Suprapubic skin (tissue), 3 donors: ENCODE measurements at regions not wholly inside any gene's neighbourhood (a gene's known extent, or its start where the extent isn't known, plus 50 kb on each side); places are given as distances from the start of the nearest gene placed in this dataset.

ENCODE experiments used
- POLR2A ChIP-seq, 2 donors: fragments of 450-650 bp; IDR thresholded peaks; one replicate each; pipeline ENCODE4 v1.6.1; 2017; ENCODE audit warnings: antibody characterized with exemption in 2 of 2, mild to moderate bottlenecking in 2 of 2, moderate library complexity in 2 of 2
- TF ChIP-seq, protein P1 (sequence below), 2 donors: fragments of 200-600 bp in 1 of 2; fragments of 450-650 bp in 1 of 2; sonication (generic) in 1 of 2; IDR thresholded peaks; one replicate each; pipeline ENCODE4 v1.5.1; 2016 to 2019; ENCODE audit warnings: antibody characterized with exemption in 2 of 2, mild to moderate bottlenecking in 1 of 2, moderate library complexity in 1 of 2

DNA sequence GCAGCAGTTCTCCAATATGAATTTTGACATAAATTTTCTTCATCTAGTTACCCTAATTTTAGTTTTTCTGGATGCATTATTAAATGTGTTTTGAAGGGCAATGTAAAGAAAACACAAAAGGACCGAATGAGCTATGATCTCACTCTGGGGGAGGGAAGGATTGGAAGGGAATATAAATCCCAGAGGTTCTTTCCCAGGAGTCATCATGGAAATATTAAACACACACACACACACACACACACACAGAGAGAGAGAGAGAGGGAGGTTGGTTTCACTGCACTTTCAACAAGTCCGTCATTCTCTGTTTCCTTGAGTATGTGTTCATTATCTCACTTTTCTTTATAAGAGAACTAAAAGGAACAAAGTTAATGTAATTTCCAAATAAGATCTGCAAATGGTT is 70.7 kb upstream of the DCBLD2 start:
- TF ChIP-seq, protein P1, sequence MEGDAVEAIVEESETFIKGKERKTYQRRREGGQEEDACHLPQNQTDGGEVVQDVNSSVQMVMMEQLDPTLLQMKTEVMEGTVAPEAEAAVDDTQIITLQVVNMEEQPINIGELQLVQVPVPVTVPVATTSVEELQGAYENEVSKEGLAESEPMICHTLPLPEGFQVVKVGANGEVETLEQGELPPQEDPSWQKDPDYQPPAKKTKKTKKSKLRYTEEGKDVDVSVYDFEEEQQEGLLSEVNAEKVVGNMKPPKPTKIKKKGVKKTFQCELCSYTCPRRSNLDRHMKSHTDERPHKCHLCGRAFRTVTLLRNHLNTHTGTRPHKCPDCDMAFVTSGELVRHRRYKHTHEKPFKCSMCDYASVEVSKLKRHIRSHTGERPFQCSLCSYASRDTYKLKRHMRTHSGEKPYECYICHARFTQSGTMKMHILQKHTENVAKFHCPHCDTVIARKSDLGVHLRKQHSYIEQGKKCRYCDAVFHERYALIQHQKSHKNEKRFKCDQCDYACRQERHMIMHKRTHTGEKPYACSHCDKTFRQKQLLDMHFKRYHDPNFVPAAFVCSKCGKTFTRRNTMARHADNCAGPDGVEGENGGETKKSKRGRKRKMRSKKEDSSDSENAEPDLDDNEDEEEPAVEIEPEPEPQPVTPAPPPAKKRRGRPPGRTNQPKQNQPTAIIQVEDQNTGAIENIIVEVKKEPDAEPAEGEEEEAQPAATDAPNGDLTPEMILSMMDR (IDR thresholded peaks at IDR 0.05): no peak
- TF ChIP-seq POLR2A (IDR thresholded peaks at IDR 0.05): no peak
